Left lung (tissue), 4 donors: ENCODE measurements at regions not wholly inside any gene's neighbourhood (a gene's known extent, or its start where the extent isn't known, plus 50 kb on each side); places are given as distances from the start of the nearest gene placed in this dataset.

ENCODE experiments used
- ATAC-seq: fragments of 200-7000 bp; cut with Tn5 transposase; one replicate; pipeline ENCODE4 v1.9.1; 2020; ENCODE audit warnings: moderate library complexity
- DNase-seq, 4 donors: peaks; one replicate each; pipeline ENCODE4 v3.0.0-alpha.2; 2013 to 2020
- H3K27ac ChIP-seq, 2 donors: fragments of 200-600 bp; sonication (generic) in 1 of 2; one replicate each; pipeline versions ENCODE4 v1.5.0 to v1.8.0; 2020 to 2021
- H3K27me3 ChIP-seq, 2 donors: fragments of 200-600 bp; sonication (generic) in 1 of 2; one replicate each; pipeline versions ENCODE4 v1.5.0 to v1.8.0; 2020 to 2021
- H3K36me3 ChIP-seq, 2 donors: fragments of 200-600 bp; sonication (generic) in 1 of 2; one replicate each; pipeline versions ENCODE4 v1.5.0 to v1.8.0; 2020 to 2021
- H3K4me1 ChIP-seq, 2 donors: fragments of 200-600 bp; one replicate each; pipeline ENCODE4 v1.8.0; 2021
- H3K4me3 ChIP-seq, 2 donors: fragments of 200-600 bp; sonication (generic) in 1 of 2; one replicate each; pipeline versions ENCODE4 v1.5.0 to v1.8.0; 2020 to 2021; ENCODE audit warnings: mild to moderate bottlenecking in 1 of 2
- H3K9me3 ChIP-seq, 2 donors: fragments of 200-600 bp; sonication (generic) in 1 of 2; one replicate each; pipeline versions ENCODE4 v1.5.0 to v1.8.0; 2020 to 2021
- CTCF ChIP-seq, 2 donors: fragments of 200-600 bp; sonication (generic) in 1 of 2; IDR thresholded peaks; one replicate each; pipeline versions ENCODE4 v1.5.0 to v1.8.0; 2021; ENCODE audit warnings: antibody characterized with exemption in 2 of 2
- intact Hi-C, 2 donors: fragments of 100-400 bp; cut with DNase I; formaldehyde crosslinking; loops; one replicate each; pipeline versions ENCODE4 v1.11.2 to v1.14.2; 2022
- donor health status: DM: no; HTN: yes; CAD: no.
- donor health status: DM: no; HTN: no; CAD: no.

DNA sequence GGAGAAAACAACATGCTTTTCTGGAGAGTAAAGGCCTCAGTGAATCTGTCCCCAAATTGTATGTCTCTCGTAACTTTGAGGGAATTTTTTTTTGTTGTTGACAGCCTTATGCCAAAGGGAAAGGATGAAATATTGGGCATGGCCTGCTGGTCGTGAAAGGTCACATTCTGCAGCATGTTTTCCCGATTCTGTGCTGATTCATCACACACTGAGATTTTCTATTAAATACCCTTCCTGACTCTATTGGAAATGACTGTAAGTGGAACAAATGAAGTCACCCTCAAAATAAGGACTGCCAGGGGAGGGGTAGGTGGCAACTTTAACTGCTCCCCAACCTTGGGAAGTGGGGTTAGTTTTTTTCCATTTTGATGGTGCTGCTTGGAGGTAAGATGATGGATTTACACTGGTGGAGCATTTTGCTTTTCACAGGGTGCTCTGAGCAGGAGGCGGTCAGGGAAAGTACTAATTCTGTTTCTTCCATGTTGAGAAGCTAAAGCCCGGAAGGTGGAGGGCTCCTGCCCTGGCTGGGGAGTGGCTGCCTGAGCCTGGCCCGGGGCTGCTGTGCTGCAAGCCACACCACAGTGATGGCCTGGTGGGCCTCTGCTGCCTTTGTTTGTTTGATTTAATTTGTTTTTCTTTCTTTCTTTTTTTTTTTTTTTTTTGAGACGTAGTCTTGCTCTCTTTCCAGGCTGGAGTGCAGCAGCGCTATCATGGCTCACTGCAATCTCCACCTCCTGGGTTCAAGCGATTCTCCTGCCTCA is 116.8 kb upstream of the SPATA13 start:
- no peak for DNase-seq
- no peak overlapping the region for H3K27ac ChIP-seq
- H3K9me3 ChIP-seq = peaks cover 0 to 6% of the 10 kb centered on the region in 2 donors
- TF ChIP-seq CTCF (IDR thresholded peaks at IDR 0.05) = no peak
- no peaks in the 10 kb centered on the region for H3K36me3 ChIP-seq
- H3K4me3 ChIP-seq = no peak overlapping the region
- intact Hi-C loops = loop anchor here in 1 of 2 donors (10.0 kb wide), 1 partner anchor 799 kb away; no protein-coding TSS in a partner anchor
- no peak for ATAC-seq
- peaks cover 0 to 5% of the 10 kb centered on the region in 2 donors for H3K4me1 ChIP-seq
- H3K27me3 ChIP-seq = no peaks in the 10 kb centered on the region

GRCh38 chr13:24045597-24045996 is 114.9 kb upstream of the SPATA13 start:
- ATAC-seq (no peak), DNase-seq (no peak)
- Histone ChIP-seq H3K9me3 (peaks cover 0 to 6% of the 10 kb centered on the region in 2 donors), H3K27ac (no peak overlapping the region), H3K4me1 (peaks cover 4% of the 10 kb centered on the region in 2 donors), H3K36me3 (no peaks in the 10 kb centered on the region), H3K27me3 (no peaks in the 10 kb centered on the region), H3K4me3 (no peak overlapping the region)
- no peak for TF ChIP-seq CTCF (IDR thresholded peaks at IDR 0.05)
- intact Hi-C loops = loop anchor here in 1 of 2 donors (10.0 kb wide), 1 partner anchor 801 kb away; no protein-coding TSS in a partner anchor

GRCh38 chr13:24050292-24050711 is 110.2 kb upstream of the SPATA13 start:
- H3K9me3 ChIP-seq = peaks cover 0 to 6% of the 10 kb centered on the region in 2 donors
- TF ChIP-seq CTCF (IDR thresholded peaks at IDR 0.05) = no peak
- H3K36me3 ChIP-seq = no peaks in the 10 kb centered on the region
- DNase-seq (peak in 2 of 4 donors; percentile 53 to 79), ATAC-seq (peak; percentile 38)
- intact Hi-C loops = loop anchor here in 1 of 2 donors (10.0 kb wide), 1 partner anchor 164 kb away; no protein-coding TSS in a partner anchor
- peaks cover 14 to 30% of the 10 kb centered on the region in 2 donors for H3K4me1 ChIP-seq
- H3K27me3 ChIP-seq = no peaks in the 10 kb centered on the region
- peak overlapping the region; percentile 28 to 70 for H3K27ac ChIP-seq
- H3K4me3 ChIP-seq = no peak overlapping the region

DNA sequence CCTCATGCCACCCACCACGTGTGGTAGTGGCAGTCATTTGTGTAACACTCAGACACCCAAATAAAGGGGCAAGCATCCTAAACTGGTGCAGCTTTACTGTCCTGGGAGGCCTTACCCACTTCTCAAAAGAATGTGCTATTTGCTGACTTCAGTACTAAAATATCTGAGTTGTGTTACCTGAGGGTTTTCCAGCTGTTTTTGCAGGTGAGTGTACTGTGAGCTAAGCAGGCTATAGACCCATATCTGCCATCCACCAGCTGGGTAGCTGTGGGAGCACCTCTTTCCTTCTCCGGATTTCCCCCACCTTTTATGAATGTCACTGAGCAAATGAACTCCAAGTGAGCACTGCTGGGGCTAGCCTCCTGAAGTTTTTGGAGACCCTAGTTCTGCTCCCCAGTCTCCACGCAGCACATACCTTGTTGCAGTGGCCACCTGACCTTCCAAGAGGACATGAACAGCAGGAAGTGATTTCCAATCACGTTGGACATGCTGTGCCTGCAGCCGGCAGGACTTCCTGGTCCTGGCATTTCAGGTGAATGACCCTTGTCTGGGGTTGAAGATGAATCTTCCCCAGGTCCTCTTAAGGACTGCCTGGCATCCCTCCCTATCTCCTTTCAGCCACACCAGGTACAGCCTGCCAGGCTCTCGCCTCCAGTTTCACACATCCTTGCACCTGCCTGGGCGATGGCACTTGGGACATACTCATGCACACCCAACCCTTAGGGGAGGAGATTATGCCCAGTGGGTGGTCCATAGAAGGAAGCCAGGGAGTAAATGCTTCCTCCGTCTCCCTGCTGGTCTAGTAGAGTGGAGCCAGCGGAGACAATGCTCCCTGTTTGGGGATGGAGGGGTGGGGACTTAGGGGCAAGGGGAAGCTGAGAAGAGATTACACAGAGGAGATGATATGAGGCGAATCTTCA is 109.5 kb upstream of the SPATA13 start:
- Histone ChIP-seq H3K9me3 (peaks cover 0 to 6% of the 10 kb centered on the region in 2 donors), H3K4me3 (no peak overlapping the region), H3K27ac (peak overlapping the region; percentile 28 to 70), H3K4me1 (peaks cover 14 to 30% of the 10 kb centered on the region in 2 donors), H3K27me3 (no peaks in the 10 kb centered on the region), H3K36me3 (no peaks in the 10 kb centered on the region)
- ATAC-seq (no peak), DNase-seq (no peak)
- intact Hi-C loops = loop anchor here in 1 of 2 donors (10.0 kb wide), 1 partner anchor 164 kb away; no protein-coding TSS in a partner anchor
- TF ChIP-seq CTCF (IDR thresholded peaks at IDR 0.05) = no peak
